ENCODE measurements at regions not wholly inside any gene's neighbourhood (a gene's known extent, or its start where the extent isn't known, plus 50 kb on each side); places are given as distances from the start of the nearest gene placed in this dataset.

GRCh38 chr2:186017278-186017677, 278.7 kb downstream of the FSIP2 start:
- FAIRE-seq (no peak), DNase-seq (ENCODE audit: low read depth, low spot score) (no peak)
- POLR2A ChIA-PET, result no interaction called here
- Histone ChIP-seq H3K4me1 (ENCODE audit: control insufficient read depth, extremely low read depth, insufficient read depth, low read length) (no peaks in the 10 kb centered on the region), H3K4me3 (replicated peaks in 1 of 3; ENCODE audit: insufficient read depth in 1 of 3, low read depth in 1 of 3, low read length in 3 of 3) (no peak overlapping the region), H4K20me1 (replicated peaks; ENCODE audit: control insufficient read depth, extremely low read depth, insufficient read depth, low read length) (no peaks in the 10 kb centered on the region), H3K27me3 (ENCODE audit: control insufficient read depth in 2 of 2, insufficient read depth in 2 of 2, low read length in 2 of 2) (no peaks in the 10 kb centered on the region), H3K79me2 (ENCODE audit: control insufficient read depth, insufficient read depth, low read length) (no peaks in the 10 kb centered on the region), H2AFZ (ENCODE audit: low read depth, low read length) (no peak overlapping the region), H3K4me2 (ENCODE audit: insufficient read depth, low read length) (no peak overlapping the region), H3K27ac (ENCODE audit: insufficient read depth, low read depth, low read length) (no peak overlapping the region), H3K36me3 (ENCODE audit: control insufficient read depth in 2 of 2, extremely low read depth in 1 of 2, insufficient read depth in 2 of 2, low read length in 2 of 2) (no peaks in the 10 kb centered on the region), H3K9me3 (replicated peaks; ENCODE audit: control insufficient read depth, insufficient read depth, low read length) (no peaks in the 10 kb centered on the region), H3K9ac (replicated peaks; ENCODE audit: extremely low read depth, insufficient read depth, low read length) (no peak overlapping the region), H3K9me1 (replicated peaks; ENCODE audit: control insufficient read depth, extremely low read depth, insufficient read depth, low read length) (no peaks in the 10 kb centered on the region)
- CTCF ChIA-PET, result interaction anchor here (0.7 to 1.7 kb wide), 2 partner anchors 12 to 16 kb away, joined by 3 to 5 read pairs; no protein-coding TSS in a partner anchor
- intact Hi-C loops (cut with micrococcal nuclease) (no loop called here), dilution Hi-C loops (cut with MboI; ENCODE audit: extremely low pct_ligation_motif_present, low sequenced_read_pairs) (no loop called here)
- TF ChIP-seq GATA2 (IDR thresholded peaks at IDR 0.05; ENCODE audit: insufficient read depth, insufficient read length, low read depth, low read length) (no peak), FOS (IDR thresholded peaks at IDR 0.05; ENCODE audit: borderline replicate concordance, insufficient read depth, low read length) (no peak), POLR2A (IDR thresholded peaks at IDR 0.05; ENCODE audit: low read depth, low read length) (no peak), MYC (IDR thresholded peaks at IDR 0.05; ENCODE audit: low read depth, low read length) (no peak)
- BruUV-seq (replicated peaks), result no TSS peak

GRCh38 chr2:186024921-186025320, 286.3 kb downstream of the FSIP2 start:
- H3K4me1 ChIP-seq (ENCODE audit: control insufficient read depth, extremely low read depth, insufficient read depth, low read length), result no peaks in the 10 kb centered on the region
- TF ChIP-seq JUN (IDR thresholded peaks at IDR 0.05; ENCODE audit: borderline replicate concordance, insufficient read depth, insufficient read length, low read depth) (no peak), POLR2AphosphoS5 (IDR thresholded peaks at IDR 0.05; ENCODE audit: insufficient read depth, low read depth, low read length) (no peak), EZH2 (IDR thresholded peaks at IDR 0.05; ENCODE audit: borderline replicate concordance, low read depth, low read length, severe bottlenecking) (no peak)
- H3K27ac ChIP-seq (ENCODE audit: insufficient read depth, low read depth, low read length), result no peak overlapping the region
- intact Hi-C loops (cut with micrococcal nuclease), result no loop called here
- FAIRE-seq (no peak), DNase-seq (ENCODE audit: low read depth, low spot score) (no peak)
- H3K79me2 ChIP-seq (ENCODE audit: control insufficient read depth, insufficient read depth, low read length), result no peaks in the 10 kb centered on the region
- dilution Hi-C loops (cut with MboI; ENCODE audit: extremely low pct_ligation_motif_present, low sequenced_read_pairs), result no loop called here
- H3K36me3 ChIP-seq (ENCODE audit: control insufficient read depth in 2 of 2, extremely low read depth in 1 of 2, insufficient read depth in 2 of 2, low read length in 2 of 2), result no peaks in the 10 kb centered on the region
- no TSS peak for BruUV-seq (replicated peaks)
- H3K4me2 ChIP-seq (ENCODE audit: insufficient read depth, low read length), result no peak overlapping the region
- POLR2A ChIA-PET, result no interaction called here
- no peaks in the 10 kb centered on the region for H3K9me3 ChIP-seq (replicated peaks; ENCODE audit: control insufficient read depth, insufficient read depth, low read length)
- CTCF ChIA-PET, result no interaction called here
- no peak overlapping the region for H2AFZ ChIP-seq (ENCODE audit: low read depth, low read length)
- no peak overlapping the region for H3K9ac ChIP-seq (replicated peaks; ENCODE audit: extremely low read depth, insufficient read depth, low read length)
- H3K4me3 ChIP-seq (replicated peaks in 1 of 3; ENCODE audit: insufficient read depth in 1 of 3, low read depth in 1 of 3, low read length in 3 of 3), result no peak overlapping the region
- H3K27me3 ChIP-seq (ENCODE audit: control insufficient read depth in 2 of 2, insufficient read depth in 2 of 2, low read length in 2 of 2), result no peaks in the 10 kb centered on the region
- no peaks in the 10 kb centered on the region for H4K20me1 ChIP-seq (replicated peaks; ENCODE audit: control insufficient read depth, extremely low read depth, insufficient read depth, low read length)
- no peaks in the 10 kb centered on the region for H3K9me1 ChIP-seq (replicated peaks; ENCODE audit: control insufficient read depth, extremely low read depth, insufficient read depth, low read length)

Data from endothelial cell of umbilical vein (primary cell).